Tibial nerve (tissue), 3 donors: ENCODE measurements at regions not wholly inside any gene's neighbourhood (a gene's known extent, or its start where the extent isn't known, plus 50 kb on each side); places are given as distances from the start of the nearest gene placed in this dataset.

Experiments used
- CTCF ChIP-seq, 5 experiments: fragments of 200-600 bp in 3 of 5; fragments of 450-650 bp in 2 of 5; sonication (generic) in 3 of 5; IDR thresholded peaks; one replicate each; pipeline ENCODE4 v1.5.1; 2016 to 2019; ENCODE audit warnings: antibody characterized with exemption in 5 of 5, mild to moderate bottlenecking in 3 of 5, moderate library complexity in 2 of 5
- POLR2A ChIP-seq, 2 donors: fragments of 450-650 bp; IDR thresholded peaks; one replicate each; pipeline ENCODE4 v1.6.1; 2017; ENCODE audit warnings: antibody characterized with exemption in 2 of 2, mild to moderate bottlenecking in 2 of 2, moderate library complexity in 2 of 2

- TF ChIP-seq CTCF (IDR thresholded peaks at IDR 0.05) (no peak), POLR2A (IDR thresholded peaks at IDR 0.05) (no peak)
Measured at GRCh38 chr2:40879305-40879704, 427.4 kb upstream of the SLC8A1 start.
